ENCODE measurements at regions not wholly inside any gene's neighbourhood (a gene's known extent, or its start where the extent isn't known, plus 50 kb on each side); places are given as distances from the start of the nearest gene placed in this dataset.

DNA sequence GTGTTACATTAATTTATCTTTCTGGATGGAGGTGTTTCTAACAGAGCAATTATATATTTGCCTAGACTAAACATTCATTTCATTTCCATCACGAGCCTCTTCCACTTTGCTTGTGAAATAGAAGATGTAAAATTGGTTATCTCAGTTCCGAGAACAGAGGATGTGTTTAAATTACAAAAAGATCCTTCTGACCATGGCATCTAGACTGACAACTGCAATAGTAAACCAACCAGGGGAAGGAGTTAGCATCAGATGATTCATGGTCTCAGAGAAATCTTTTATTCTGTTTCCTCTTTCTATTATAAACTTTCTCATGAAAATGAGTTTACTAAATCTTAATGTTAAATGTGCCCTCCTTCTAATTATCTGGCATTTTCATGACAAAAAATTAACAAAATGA lies 149.8 kb upstream of the WDR11 start:
- TF ChIP-seq CTCF (IDR thresholded peaks at IDR 0.05 in 8 of 11, conservative IDR thresholded peaks at IDR 0.05 in 3 of 11) (no peak), POLR2AphosphoS5 (IDR thresholded peaks at IDR 0.05) (no peak)

Data from spleen (tissue), 7 donors.